ENCODE measurements at regions not wholly inside any gene's neighbourhood (a gene's known extent, or its start where the extent isn't known, plus 50 kb on each side); places are given as distances from the start of the nearest gene placed in this dataset.
"Not testable (repeated sequence)": the region's sequence is repeated elsewhere in the genome, so short reads cannot be mapped to it uniquely, and the experiment has no call there.

GRCh38 chr5:112049738-112050137, 292.7 kb upstream of the NREP start:
- Histone ChIP-seq H3K9me3 (peaks cover 0 to 4% (median 0%) of the 10 kb centered on the region in 3 donors), H3K4me1 (no peaks in the 10 kb centered on the region), H3K4me3 (no peak overlapping the region), H3K27me3 (no peaks in the 10 kb centered on the region), H3K27ac (no peak overlapping the region), H3K36me3 (no peaks in the 10 kb centered on the region)
- no peak for DNase-seq
- 67 to 82% methylated on average over 3 of the region's 3 CpGs for WGBS, 2 donors
- intact Hi-C loops (cut with DNase I), result no loop called here
- no peak for TF ChIP-seq POLR2A (IDR thresholded peaks at IDR 0.05)
- no peak for TF ChIP-seq CTCF (IDR thresholded peaks at IDR 0.05)

GRCh38 chr5:112036206-112036605, 279.2 kb upstream of the NREP start:
- DNase-seq, result no peak
- 92 to 94% methylated on average over 5 of the region's 5 CpGs for WGBS, 2 donors
- Histone ChIP-seq H3K4me3 (no peak overlapping the region), H3K36me3 (no peaks in the 10 kb centered on the region), H3K27ac (no peak overlapping the region), H3K9me3 (no peaks in the 10 kb centered on the region), H3K4me1 (no peaks in the 10 kb centered on the region), H3K27me3 (no peaks in the 10 kb centered on the region)
- TF ChIP-seq POLR2A (IDR thresholded peaks at IDR 0.05) (no peak), CTCF (IDR thresholded peaks at IDR 0.05) (no peak)
- intact Hi-C loops (cut with DNase I), result no loop called here

GRCh38 chr5:112034421-112034979, 277.5 kb upstream of the NREP start:
- Histone ChIP-seq H3K4me1 (no peaks in the 10 kb centered on the region), H3K4me3 (no peak overlapping the region), H3K27me3 (no peaks in the 10 kb centered on the region), H3K9me3 (peaks cover 0 to 7% (median 0%) of the 10 kb centered on the region in 3 donors), H3K36me3 (no peaks in the 10 kb centered on the region), H3K27ac (no peak overlapping the region)
- no peak for DNase-seq
- intact Hi-C loops (cut with DNase I), result no loop called here
- TF ChIP-seq POLR2A (IDR thresholded peaks at IDR 0.05) (no peak), CTCF (IDR thresholded peaks at IDR 0.05) (no peak)

GRCh38 chr5:112026879-112027278, 269.9 kb upstream of the NREP start:
- H3K27ac ChIP-seq; intact Hi-C loops (cut with DNase I); H3K4me3 ChIP-seq; H3K27me3 ChIP-seq; H3K9me3 ChIP-seq; H3K36me3 ChIP-seq; DNase-seq; H3K4me1 ChIP-seq: not testable (repeated sequence)
- WGBS, 2 donors, result 79 to 89% methylated on average over 1 to 3 of the region's 3 CpGs

GRCh38 chr5:112025757-112026156, 268.8 kb upstream of the NREP start:
- H3K4me3 ChIP-seq, result no peak overlapping the region

More at GRCh38 chr5:112025757-112026156, 268.8 kb upstream of the NREP start:
- H3K36me3 ChIP-seq, result no peaks in the 10 kb centered on the region
- no peaks in the 10 kb centered on the region for H3K27me3 ChIP-seq
- intact Hi-C loops (cut with DNase I), result no loop called here
- H3K4me1 ChIP-seq, result no peaks in the 10 kb centered on the region
- 0 to 32% methylated on average over 1 of the region's 1 CpG for WGBS, 2 donors
- no peak for DNase-seq
- no peak overlapping the region for H3K27ac ChIP-seq
- H3K9me3 ChIP-seq, result peaks cover 0 to 7% (median 0%) of the 10 kb centered on the region in 3 donors
- TF ChIP-seq POLR2A (IDR thresholded peaks at IDR 0.05) (no peak), CTCF (IDR thresholded peaks at IDR 0.05) (no peak)

Data from esophagus squamous epithelium (tissue), 5 donors.